SK-N-MC (cell line): ENCODE measurements at regions not wholly inside any gene's neighbourhood (a gene's known extent, or its start where the extent isn't known, plus 50 kb on each side); places are given as distances from the start of the nearest gene placed in this dataset.
"Not testable (repeated sequence)": the region's sequence is repeated elsewhere in the genome, so short reads cannot be mapped to it uniquely, and the experiment has no call there.

Source experiments
- DNase-seq: peaks from one replicate; pipeline ENCODE4 v3.0.0-alpha.2; 2011; ENCODE audit warnings: low read depth, low spot score
- H3K27ac ChIP-seq: fragments of 200-600 bp; sonication (generic); 2 replicates; pipeline ENCODE4 v1.5.1; 2016; ENCODE audit warnings: mixed run types
- H3K36me3 ChIP-seq: fragments of 200-600 bp; sonication (generic); 2 replicates; pipeline ENCODE4 v1.6.1; 2017; ENCODE audit warnings: antibody characterized with exemption, low read length, mixed read lengths; ENCODE audit not compliant: insufficient read depth
- H3K4me3 ChIP-seq: fragments of 200-600 bp; sonication (generic); 2 replicates; pipeline ENCODE4 v1.5.1; 2016
- H3K9ac ChIP-seq: fragments of 200-600 bp; sonication (generic); 2 replicates; pipeline ENCODE4 v1.8.0; 2017; ENCODE audit warnings: mixed run types, mixed read lengths; ENCODE audit not compliant: insufficient read length
- H3K9me3 ChIP-seq: fragments of 200-600 bp; sonication (generic); 2 replicates; pipeline ENCODE4 v1.6.1; 2017; ENCODE audit warnings: low read depth, mild to moderate bottlenecking, antibody characterized with exemption, low read length, moderate library complexity, mixed read lengths
- EZH2 ChIP-seq: fragments of 200-600 bp; sonication (generic); IDR thresholded peaks from one replicate; pipeline ENCODE4 v1.6.1; 2017; ENCODE audit warnings: antibody characterized with exemption
- FOXP2 ChIP-seq: optimal IDR thresholded peaks from 2 replicates; pipeline ENCODE3; 2011; ENCODE audit warnings: mild to moderate bottlenecking, moderate library complexity; ENCODE audit not compliant: insufficient read depth; ENCODE audit errors: extremely low read length, control extremely low read depth
- POLR2AphosphoS5 ChIP-seq: IDR thresholded peaks from 2 replicates; pipeline ENCODE4 v1.6.1; 2012; ENCODE audit warnings: mild to moderate bottlenecking, low read depth, low read length, borderline replicate concordance

GRCh38 chr7:106588422-106589197 lies 72.3 kb downstream of the CCDC71L start:
- TF ChIP-seq FOXP2, result no peak
- no peak for TF ChIP-seq POLR2AphosphoS5
- no peak for TF ChIP-seq EZH2
- no peak for DNase-seq
- no peak overlapping the region for H3K9ac ChIP-seq

DNA sequence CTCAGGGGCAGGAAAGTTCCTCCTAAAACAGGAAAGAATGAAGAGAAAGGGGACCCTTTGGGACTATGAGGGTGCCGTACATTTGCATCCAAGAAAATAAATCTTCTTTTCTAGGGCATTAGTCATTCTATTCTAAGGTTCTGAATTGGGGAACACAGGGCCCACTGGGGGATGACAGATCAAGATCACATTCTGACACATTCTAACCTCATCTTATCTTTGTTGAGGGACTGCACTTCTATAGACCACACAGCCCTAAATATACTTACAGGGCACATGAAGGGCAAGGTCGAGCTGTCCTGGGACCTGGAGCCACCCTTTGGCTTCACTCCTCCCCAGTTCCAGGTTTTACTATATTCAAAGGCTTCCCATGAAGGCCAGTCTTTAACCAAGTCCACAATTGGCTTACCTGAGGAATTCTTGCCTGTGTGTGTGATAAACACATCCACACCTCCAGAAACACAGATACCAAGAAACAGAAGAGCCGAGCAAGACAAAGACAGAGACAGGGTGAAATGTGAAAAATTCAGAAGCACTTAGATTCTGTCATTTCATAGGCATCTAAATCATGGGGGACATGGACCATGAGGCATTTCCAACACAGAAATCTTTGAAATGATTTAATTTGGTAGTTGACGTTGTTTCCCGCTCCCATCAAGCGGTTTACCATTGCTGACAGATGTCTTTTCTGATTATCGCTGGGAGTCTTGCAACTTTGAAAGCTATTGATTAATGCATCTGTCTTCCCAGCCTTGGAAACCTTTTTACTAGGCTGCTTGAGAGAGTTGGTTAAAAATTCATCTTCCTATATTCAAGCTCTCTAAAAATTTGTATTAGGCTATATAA lies 75.8 kb downstream of the CCDC71L start:
- TF ChIP-seq POLR2AphosphoS5 (no peak), FOXP2 (no peak), EZH2 (no peak)
- no peak for DNase-seq

More at GRCh38 chr7:106588422-106589197, 72.3 kb downstream of the CCDC71L start:
- Histone ChIP-seq H3K4me3 (no peak overlapping the region), H3K9me3 (no peaks in the 10 kb centered on the region), H3K36me3 (no peaks in the 10 kb centered on the region), H3K27ac (no peak overlapping the region)

GRCh38 chr7:106583706-106584690 lies 77.0 kb downstream of the CCDC71L start:
- Histone ChIP-seq H3K9ac (no peak overlapping the region), H3K36me3 (no peaks in the 10 kb centered on the region)
- TF ChIP-seq FOXP2 (no peak), POLR2AphosphoS5 (no peak), EZH2 (no peak)

More for the DNA sequence above, 75.8 kb downstream of the CCDC71L start:
- Histone ChIP-seq H3K27ac (no peak overlapping the region), H3K9ac (no peak overlapping the region), H3K9me3 (no peaks in the 10 kb centered on the region), H3K36me3 (no peaks in the 10 kb centered on the region), H3K4me3 (no peak overlapping the region)

DNA sequence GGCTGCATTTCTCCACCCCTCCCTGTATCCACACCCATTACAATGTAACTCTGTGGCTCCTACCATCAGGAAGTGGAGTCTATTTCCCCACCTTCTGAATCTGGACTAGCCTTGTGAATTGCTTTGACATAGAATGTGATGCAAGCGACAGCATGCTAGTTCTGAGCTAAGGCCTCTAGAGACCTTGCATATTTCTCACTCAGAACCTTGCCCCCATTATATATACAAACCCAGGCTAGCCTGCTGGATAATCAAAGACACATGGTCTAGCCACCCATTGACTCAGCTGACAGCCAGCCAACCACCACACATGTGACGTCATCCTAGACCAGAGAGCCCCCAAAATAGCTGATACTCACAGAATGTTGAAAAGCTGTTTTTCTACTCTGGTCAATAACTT lies 77.9 kb downstream of the CCDC71L start:
- Histone ChIP-seq H3K27ac (no peak overlapping the region), H3K9me3 (no peaks in the 10 kb centered on the region), H3K36me3 (no peaks in the 10 kb centered on the region), H3K4me3 (no peak overlapping the region), H3K9ac (no peak overlapping the region)
- DNase-seq, result no peak
- TF ChIP-seq EZH2 (no peak), FOXP2 (no peak), POLR2AphosphoS5 (no peak)

More at GRCh38 chr7:106583706-106584690, 77.0 kb downstream of the CCDC71L start:
- Histone ChIP-seq H3K9me3 (no peaks in the 10 kb centered on the region), H3K4me3 (no peak overlapping the region), H3K27ac (no peak overlapping the region)
- DNase-seq, result no peak

DNA sequence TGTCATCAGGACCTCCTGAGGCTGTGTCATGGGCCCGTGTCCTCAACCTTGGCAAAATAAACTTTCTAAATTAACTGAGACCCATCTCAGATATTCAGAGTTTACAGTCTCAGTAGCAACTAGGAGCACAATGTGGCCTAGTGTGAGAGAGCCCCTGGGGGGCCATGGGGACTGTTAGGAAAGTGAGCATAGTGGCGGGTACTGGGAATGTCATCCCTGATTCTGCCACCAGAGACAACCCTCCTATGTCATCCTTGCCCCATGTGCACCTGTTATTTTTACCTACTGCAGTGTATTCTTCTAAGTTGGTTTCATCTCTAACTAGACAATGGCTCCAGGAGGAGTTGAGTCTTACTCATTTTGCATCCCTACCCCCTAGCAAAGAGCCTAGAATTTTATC lies 78.6 kb downstream of the CCDC71L start:
- no peak overlapping the region for H3K27ac ChIP-seq
- no peak for TF ChIP-seq POLR2AphosphoS5
- no peak for TF ChIP-seq FOXP2
- TF ChIP-seq EZH2, result no peak
- no peaks in the 10 kb centered on the region for H3K9me3 ChIP-seq
- H3K9ac ChIP-seq, result no peak overlapping the region
- DNase-seq, result no peak
- no peak overlapping the region for H3K4me3 ChIP-seq
- no peaks in the 10 kb centered on the region for H3K36me3 ChIP-seq

DNA sequence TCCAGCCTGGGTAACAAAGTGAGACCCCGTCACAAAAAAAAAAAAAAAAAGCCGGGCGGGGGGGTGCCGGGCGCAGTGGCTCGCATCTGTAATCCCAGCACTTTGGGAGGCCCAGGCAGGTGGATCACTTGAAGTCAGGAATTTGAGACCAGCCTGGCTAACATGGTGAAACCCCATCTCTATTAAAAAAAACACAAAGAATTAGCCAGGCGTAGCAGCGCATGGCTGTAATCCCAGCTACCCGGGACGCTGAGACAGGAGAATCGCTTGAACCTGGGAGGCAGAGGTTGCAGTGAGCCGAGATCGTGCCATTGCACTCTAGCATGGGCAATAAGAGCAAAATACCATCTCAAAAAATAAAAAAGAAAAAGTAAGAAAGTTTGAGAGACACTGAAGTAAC lies 81.9 kb downstream of the CCDC71L start:
- H3K36me3 ChIP-seq, result not testable (repeated sequence)

GRCh38 chr7:106575138-106575823 lies 85.7 kb downstream of the CCDC71L start:
- Histone ChIP-seq H3K27ac (no peak overlapping the region), H3K9me3 (no peaks in the 10 kb centered on the region), H3K4me3 (no peak overlapping the region), H3K9ac (no peak overlapping the region), H3K36me3 (no peaks in the 10 kb centered on the region)
- no peak for TF ChIP-seq POLR2AphosphoS5
- TF ChIP-seq FOXP2, result no peak
- no peak for TF ChIP-seq EZH2
- no peak for DNase-seq

More for the DNA sequence above, 81.9 kb downstream of the CCDC71L start:
- H3K9me3 ChIP-seq, H3K9ac ChIP-seq, H3K4me3 ChIP-seq, H3K27ac ChIP-seq, DNase-seq: not testable (repeated sequence)
